Posterior vena cava (tissue), 2 donors: ENCODE measurements at regions not wholly inside any gene's neighbourhood (a gene's known extent, or its start where the extent isn't known, plus 50 kb on each side); places are given as distances from the start of the nearest gene placed in this dataset.

Source experiments
- DNase-seq: peaks from one replicate; pipeline ENCODE4 v3.0.0-alpha.2; 2020; ENCODE audit warnings: low spot score
- intact Hi-C, 2 donors: fragments of 100-400 bp; cut with DNase I; formaldehyde crosslinking; loops; one replicate each; pipeline versions ENCODE4 v1.14.1 to v1.14.2; 2022 to 2023
- donor health status: DM: yes; HTN: yes; CAD: no.
- donor health status: DM: yes; HTN: yes; CAD: no.

GRCh38 chr3:106759731-106760130 lies 617.5 kb upstream of the CCDC54 start:
- intact Hi-C loops: no loop called here
- no peak for DNase-seq

GRCh38 chr3:106765342-106765741 lies 611.9 kb upstream of the CCDC54 start:
- intact Hi-C loops: no loop called here
- DNase-seq: no peak

- no peak for DNase-seq
- intact Hi-C loops: no loop called here
Observed at GRCh38 chr3:106768941-106769480, 608.2 kb upstream of the CCDC54 start.

- intact Hi-C loops: no loop called here
- no peak for DNase-seq
Observed at GRCh38 chr3:106773795-106774194, 603.4 kb upstream of the CCDC54 start.

- intact Hi-C loops: no loop called here
- DNase-seq: no peak
Observed at GRCh38 chr3:106783231-106783630, 594.0 kb upstream of the CCDC54 start.

GRCh38 chr3:106789276-106789675 lies 588.0 kb upstream of the CCDC54 start:
- DNase-seq: no peak
- intact Hi-C loops: no loop called here

- DNase-seq: no peak
- intact Hi-C loops: no loop called here
Observed at GRCh38 chr3:106792716-106793115, 584.5 kb upstream of the CCDC54 start.

- intact Hi-C loops: no loop called here
- DNase-seq: no peak
Observed at GRCh38 chr3:106794442-106794841, 582.8 kb upstream of the CCDC54 start.

- intact Hi-C loops: no loop called here
- DNase-seq: no peak
Observed at GRCh38 chr3:106795553-106795952, 581.7 kb upstream of the CCDC54 start.

- intact Hi-C loops: no loop called here
- DNase-seq: no peak
Observed at GRCh38 chr3:106797461-106797860, 579.8 kb upstream of the CCDC54 start.

- no peak for DNase-seq
- intact Hi-C loops: no loop called here
Observed at GRCh38 chr3:106805625-106806024, 571.6 kb upstream of the CCDC54 start.

- intact Hi-C loops: no loop called here
Observed at GRCh38 chr3:106806964-106807363, 570.3 kb upstream of the CCDC54 start.

GRCh38 chr3:106809041-106809440 lies 568.2 kb upstream of the CCDC54 start:
- DNase-seq: no peak
- intact Hi-C loops: no loop called here

More at GRCh38 chr3:106806964-106807363, 570.3 kb upstream of the CCDC54 start:
- no peak for DNase-seq

GRCh38 chr3:106809623-106810299 lies 567.5 kb upstream of the CCDC54 start:
- DNase-seq: no peak
- intact Hi-C loops: no loop called here

- DNase-seq: no peak
- intact Hi-C loops: no loop called here
Observed at GRCh38 chr3:106810300-106810875, 566.9 kb upstream of the CCDC54 start.

- intact Hi-C loops: no loop called here
Observed at GRCh38 chr3:106811376-106811775, 565.9 kb upstream of the CCDC54 start.

GRCh38 chr3:106813742-106814141 lies 563.5 kb upstream of the CCDC54 start:
- intact Hi-C loops: no loop called here
- DNase-seq: no peak

More at GRCh38 chr3:106811376-106811775, 565.9 kb upstream of the CCDC54 start:
- no peak for DNase-seq

- no peak for DNase-seq
- intact Hi-C loops: no loop called here
Observed at GRCh38 chr3:106814231-106814630, 563.0 kb upstream of the CCDC54 start.

GRCh38 chr3:106816838-106817237 lies 560.4 kb upstream of the CCDC54 start:
- intact Hi-C loops: no loop called here
- no peak for DNase-seq

GRCh38 chr3:106817706-106818105 lies 559.5 kb upstream of the CCDC54 start:
- intact Hi-C loops: no loop called here

GRCh38 chr3:106819440-106819839 lies 557.8 kb upstream of the CCDC54 start:
- DNase-seq: no peak
- intact Hi-C loops: no loop called here

More at GRCh38 chr3:106817706-106818105, 559.5 kb upstream of the CCDC54 start:
- no peak for DNase-seq
